HG03575 (cell line): ENCODE measurements at regions not wholly inside any gene's neighbourhood (a gene's known extent, or its start where the extent isn't known, plus 50 kb on each side); places are given as distances from the start of the nearest gene placed in this dataset.
"Not testable (repeated sequence)": the region's sequence is repeated elsewhere in the genome, so short reads cannot be mapped to it uniquely, and the experiment has no call there.

ENCODE experiments used
- ATAC-seq: cut with Tn5 transposase; IDR thresholded peaks from one replicate; pipeline ENCODE4 v1.9.1; 2021; ENCODE audit not compliant: unreplicated experiment, insufficient number of reproducible peaks, low FRiP score; ENCODE audit errors: extremely low read depth

DNA sequence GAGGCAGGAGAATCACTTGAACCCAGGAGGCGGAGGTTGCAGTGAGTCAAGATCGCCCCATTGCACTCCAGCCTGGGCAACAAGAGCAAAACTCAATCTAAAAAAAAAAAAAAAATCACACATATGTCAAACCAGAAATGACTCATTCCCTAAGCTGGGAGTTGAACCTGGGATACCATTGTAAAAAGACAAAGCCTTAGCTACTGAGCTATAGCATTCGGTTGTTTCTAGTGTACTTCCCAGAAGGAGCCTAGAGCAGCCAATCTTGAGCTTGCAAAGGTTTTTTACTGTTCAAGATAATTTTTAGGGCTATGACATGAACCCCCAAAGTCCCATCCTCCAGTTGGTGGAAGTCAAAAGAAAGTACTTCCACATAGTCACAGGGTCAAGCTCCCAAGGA is 87.9 kb downstream of the ZNF467 start:
- ATAC-seq, result no peak

DNA sequence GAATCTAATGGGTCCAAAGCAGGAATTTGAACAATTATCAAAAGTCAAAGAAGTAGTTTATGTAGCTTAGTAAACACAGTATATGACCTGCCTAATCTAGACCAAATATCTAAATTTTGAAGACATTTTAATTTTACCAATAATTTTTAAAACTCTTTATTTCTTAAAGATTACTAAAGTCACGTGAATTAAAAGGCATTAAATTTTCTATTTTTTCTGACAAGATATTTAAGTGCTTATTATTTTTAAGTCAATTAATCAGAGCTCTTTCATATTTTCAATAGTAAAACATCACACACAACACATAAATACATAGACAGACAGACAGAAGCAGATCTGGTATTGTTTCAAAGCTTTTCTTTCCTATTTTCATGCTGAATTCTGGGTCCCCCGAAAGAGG is 89.5 kb downstream of the ZNF467 start:
- ATAC-seq, result no peak

DNA sequence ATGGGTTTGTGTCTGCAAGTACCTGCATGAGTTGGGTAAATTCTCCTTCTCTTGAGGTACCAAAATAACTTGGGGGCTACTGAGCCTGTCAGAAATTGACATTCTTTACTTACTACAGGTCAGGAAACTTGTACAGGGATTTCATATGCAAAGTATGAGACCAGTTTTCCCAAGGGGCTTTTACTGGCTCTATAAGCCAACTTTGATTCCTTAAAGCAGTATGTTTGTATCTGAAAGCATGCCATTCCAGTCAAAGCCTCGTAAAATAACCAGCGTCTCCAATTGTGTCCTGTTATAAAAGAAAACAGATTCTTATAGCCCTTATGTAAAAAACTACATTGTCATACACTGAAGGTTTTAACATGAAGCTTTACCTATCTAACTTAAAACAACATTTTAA is 90.2 kb downstream of the ZNF467 start:
- no peak for ATAC-seq

DNA sequence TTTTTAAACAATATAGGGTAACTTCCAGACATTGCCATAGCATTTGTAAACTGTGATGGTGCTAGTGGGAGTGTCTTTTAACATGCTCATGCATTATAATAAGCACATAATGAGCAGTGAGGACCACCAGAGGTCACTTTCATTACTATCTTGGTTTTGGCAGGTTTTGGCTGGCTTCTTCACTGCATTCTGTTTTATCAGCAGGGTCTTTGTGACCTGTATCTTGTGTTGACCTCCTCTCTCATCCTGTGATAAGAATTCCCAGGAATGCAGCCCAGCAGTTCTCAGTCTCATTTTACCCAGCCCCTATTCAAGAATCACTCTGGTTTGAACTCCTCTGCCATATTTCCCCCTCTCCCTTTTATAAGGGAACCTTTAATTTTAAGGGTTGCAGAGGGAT is 91.3 kb downstream of the ZNF467 start:
- no peak for ATAC-seq

DNA sequence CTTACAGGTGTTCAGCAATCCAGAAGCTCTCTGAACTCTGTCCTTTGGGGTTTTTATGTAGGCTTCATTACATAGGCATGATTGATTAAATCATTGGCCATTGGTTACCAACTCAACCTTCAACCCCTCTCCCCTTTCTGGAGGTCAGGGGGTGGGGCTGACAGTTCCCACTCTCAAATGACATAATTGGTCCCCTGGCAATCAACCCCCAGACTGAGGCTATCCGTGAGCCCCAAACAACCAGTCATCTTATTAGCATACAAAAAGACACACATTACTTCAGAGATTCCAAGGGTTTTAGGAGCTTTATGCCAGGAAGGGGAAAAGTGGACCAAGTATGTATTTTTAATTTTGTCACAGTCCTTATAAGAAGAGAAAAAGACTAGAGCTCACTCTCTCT is 92.1 kb downstream of the ZNF467 start:
- ATAC-seq, result no peak

DNA sequence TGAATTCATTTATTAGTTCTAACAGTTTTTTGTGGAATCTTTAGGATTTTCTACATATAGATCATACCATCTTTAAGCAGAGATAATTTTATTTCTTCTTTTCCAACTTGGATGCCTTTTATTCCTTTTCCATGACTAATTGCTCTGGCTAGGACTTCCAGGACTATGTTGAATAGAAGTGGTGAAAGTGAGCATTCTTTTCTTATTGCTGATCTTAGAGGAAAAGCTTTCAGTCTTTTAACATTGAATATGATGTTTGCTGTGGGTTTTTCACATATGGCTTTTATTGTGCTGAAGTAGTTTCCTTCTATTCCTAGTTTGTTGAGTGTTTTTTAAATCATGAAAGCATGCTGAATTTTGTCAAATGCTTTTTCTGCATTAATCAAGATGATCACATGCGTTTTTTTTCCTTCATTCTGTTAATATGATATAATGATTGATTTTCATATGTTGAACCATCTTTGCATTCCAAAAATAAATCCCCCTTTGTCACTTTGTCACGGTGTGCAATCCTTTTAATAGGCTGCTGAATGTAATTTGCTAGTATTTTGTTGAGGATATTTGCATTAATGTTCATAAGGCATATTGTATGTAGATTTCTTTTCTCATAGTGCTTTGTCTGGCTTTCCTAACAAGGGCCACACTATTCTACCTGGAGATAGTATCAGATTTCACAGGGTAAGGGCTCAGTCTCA is 92.9 kb downstream of the ZNF467 start:
- ATAC-seq, result no peak

DNA sequence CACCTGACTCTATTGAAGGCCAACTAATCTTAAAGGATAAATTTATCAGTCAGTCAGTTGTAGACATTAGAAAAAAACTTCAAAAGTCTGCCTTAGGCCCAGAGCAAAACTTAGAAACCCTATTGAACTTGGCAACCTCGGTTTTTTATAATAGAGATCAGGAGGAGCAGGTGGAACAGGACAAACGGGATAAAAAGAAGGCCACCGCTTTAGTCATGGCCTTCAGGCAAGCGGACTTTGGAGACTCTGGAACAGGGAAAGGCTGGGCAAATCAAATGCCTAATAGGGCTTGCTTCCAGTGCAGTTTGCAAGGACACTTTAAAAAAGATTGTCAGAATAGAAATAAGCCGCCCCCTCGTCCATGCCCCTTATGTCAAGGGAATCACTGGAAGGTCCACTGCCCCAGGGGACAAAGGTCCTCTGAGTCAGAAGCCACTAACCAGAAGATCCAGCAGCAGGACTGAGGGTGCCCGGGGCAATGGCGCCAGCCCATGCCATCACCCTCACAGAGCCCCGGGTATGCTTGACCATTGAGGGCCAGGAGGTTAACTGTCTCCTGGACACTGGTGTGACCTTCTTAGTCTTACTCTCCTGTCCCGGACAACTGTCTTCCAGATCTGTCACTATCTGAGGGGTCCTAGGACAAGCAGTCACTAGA is 98.5 kb downstream of the ZNF467 start:
- ATAC-seq, result not testable (repeated sequence)

DNA sequence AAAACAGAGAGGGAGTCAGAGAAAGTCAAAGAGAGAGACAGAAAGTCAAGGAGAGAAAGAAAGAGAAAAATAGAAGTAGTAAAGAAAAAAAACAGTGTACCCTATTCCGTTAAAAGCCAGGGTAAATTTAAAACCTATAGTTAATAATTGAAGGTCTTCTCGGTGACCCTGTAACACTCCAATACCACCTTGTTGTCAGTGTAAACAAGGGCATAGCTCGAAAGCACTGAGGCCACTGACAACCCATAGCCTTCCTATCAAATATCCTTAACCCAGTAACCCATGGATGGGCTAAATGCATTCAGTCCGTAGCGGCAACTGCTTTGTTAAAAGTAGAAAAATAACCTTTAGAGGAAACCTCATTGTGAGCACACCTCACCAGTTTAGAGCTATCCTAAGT is 100.4 kb downstream of the ZNF467 start:
- no peak for ATAC-seq

DNA sequence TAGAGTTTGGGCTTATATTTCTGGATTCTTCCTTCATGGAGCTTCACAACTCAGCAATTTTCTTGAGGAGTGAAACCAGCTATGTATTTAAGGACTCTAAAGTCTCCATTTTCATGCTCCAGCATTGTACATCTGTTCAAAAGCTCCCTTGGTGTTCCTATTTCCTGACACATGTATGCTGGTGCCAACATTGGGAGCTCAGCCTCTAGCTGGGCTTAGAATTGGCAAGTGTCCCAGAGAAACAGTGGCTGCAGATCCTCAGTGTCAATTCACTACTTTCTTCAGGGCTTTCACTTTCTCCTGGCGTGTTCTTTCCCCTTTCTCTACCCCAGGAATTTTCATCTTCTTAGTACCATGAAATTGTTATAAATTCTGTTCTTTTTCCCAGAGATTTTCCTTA is 103.1 kb downstream of the ZNF467 start:
- ATAC-seq, result no peak

DNA sequence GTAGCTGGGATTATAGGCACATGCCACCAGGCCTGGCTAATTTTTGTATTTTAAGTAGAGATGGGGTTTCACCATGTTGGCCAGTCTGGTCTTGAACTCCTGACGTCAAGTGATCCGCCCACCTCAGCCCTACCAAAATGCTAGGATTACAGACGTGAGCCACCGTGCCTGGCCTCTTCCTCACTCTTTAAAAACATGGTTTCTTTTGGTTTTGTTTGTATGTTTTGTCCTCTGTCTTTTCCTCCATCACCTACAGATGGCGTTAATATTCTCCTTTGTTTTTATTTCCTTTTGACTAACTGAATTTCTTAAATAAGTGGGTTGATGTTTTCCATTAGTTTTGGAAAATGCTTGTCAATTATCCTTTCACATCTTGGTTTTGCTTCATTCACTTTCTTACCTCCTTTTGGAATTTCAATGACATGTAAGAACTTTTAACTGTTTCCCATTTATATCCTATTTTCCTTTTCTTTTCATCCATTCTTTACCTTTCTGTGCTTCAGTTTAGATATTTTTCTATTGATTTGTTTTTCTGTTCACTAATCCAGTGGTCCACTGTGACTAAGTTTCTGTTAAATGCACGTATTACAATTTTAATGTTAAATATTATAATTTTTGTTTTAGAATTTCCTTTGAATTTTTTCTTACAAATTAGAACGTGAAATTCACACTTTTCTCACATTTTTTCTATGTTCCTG is 104.1 kb downstream of the ZNF467 start:
- ATAC-seq, result no peak

DNA sequence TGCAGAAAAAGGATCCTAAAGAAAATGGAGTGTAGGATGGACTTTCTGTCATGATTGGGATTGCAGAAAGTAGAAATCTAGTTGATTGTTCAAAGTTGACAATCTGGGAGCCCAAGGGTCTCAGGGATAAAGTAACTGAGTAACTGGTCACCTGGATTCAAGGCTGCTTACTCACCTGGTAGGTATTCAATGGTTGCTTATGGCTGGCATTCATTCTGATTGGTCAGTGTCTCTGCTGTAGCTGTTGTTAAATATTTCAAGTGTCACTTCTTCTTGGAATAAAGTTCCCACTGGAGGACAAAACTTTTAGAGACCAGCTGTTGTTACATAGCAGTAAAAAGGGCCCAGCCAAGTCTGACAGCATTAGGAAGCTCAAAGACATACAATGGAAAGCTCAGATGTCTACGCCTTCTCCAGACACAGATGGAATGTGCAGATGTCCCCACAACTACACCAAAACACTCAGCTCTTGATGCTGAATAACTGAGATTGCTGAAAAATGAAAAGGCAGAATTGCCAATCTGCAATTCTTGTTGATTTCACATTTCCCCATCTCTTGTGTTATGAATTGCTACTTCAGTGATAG is 106.9 kb downstream of the ZNF467 start:
- ATAC-seq, result no peak

DNA sequence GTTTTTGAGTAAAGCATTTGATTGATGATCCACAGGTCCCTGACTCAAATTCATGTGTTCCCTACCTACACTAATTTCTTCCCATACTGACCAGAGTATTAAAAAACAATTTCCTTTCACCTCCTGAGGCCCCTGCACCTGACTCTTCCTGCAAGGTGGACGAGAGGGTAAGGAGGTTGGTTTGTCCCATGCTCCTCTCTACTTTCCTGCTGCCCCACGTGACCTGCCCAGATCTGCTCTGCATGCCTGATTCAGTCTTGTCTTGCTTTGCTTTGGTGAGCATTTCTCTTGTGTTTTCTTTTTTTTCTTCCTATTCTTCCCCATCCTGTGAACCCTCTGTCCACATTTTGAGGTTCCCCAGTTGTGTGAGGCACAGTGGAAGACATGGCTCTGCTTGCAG is 107.8 kb downstream of the ZNF467 start:
- ATAC-seq, result not testable (repeated sequence)

DNA sequence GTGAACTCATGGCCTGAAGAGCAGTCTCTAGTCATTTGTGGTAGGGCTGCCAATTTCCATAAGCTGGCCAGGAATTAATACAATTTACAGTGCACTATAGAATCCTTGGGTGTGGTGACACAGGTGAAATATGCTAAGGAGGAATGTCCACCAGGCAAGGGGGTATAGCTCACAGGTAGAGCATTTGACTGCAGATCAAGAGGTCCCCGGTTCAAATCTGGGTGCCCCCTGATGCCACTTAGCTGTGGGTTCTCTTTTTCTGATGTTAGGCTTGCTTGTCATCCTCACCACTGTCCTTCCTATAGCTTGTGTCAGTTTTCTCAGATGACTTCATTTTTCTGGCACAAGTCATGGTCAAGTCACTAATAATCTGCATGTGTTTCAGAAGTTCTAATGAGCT is 108.7 kb downstream of the ZNF467 start:
- ATAC-seq, result no peak

DNA sequence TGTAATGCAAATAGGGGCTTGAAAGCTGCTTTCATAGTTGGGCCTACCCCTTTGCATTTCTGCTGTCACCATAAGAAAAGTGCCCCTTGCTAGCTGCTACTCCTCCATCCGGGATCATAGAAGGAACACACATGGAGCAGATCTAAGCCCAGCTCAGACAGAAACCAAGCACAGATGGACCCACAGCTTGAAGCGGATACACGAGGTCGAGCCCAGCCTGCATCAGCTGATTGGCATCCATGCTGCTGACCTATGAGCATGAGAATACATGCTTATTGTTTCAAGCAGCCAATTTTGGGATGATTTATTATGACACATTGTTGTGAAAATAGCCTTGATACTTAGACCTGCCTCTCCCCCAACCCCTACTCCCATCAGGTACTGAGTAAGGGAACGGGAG is 109.2 kb downstream of the ZNF467 start:
- ATAC-seq, result no peak

DNA sequence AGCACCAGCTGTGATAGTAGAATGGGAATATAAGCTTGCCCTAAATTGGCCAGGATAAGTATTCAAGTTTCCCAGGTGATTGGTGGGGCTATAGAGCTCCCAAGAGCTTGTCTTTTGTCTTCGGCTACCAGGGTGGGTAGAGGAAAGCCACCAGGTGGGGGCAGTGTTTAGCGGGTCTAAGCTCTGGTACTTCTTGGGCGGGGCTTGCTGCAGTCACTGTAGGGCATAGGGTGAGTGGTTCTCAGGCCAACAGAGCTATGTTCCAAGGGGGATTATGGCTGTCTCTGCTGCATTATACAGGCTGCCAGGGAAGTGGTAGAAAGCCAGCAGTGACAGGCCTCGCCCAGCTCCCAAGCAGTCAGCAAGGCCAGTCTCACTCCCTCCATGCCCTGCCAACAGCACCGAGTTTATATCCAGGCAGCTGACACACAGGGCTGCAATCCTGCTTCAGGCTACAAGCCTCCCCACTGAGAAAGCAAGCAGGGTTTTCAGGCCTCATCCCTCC is 110.7 kb downstream of the ZNF467 start:
- ATAC-seq, result no peak

DNA sequence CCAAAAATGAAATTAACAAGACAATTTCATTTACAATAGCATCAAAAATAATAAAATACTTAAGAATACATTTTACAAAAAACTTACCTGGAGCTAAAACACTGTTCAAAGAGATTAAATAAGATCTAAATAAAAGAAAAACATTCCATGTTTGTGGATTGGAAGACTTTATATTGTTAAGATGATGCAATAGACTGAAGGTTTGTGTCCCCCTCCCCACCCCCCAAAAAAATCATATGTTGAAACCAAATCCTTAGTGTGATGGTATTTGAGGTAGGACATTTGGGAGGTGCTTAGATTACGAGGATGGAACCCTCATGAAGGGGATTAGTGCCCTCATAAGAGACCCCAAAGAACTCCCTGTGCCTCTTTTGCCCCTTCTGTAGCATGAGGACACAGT is 117.6 kb downstream of the ZNF467 start:
- ATAC-seq, result no peak

DNA sequence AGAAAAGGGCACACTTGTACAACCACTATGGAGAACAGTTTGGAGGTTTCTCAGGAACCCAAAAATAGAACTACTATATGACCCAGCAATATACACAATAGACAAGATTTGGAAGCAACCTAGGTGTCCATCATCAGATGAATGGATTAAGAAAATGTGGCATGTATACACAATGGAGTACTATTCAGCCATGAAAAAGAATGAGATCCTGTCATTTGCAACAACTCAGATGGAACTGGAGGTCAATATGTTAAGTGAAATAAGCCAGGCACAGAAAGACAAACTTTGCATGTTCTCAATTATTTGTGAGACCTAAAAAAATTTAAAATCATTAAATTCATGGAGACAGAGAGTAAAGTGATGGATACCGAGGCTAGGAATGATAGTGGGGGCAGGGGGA is 118.8 kb downstream of the ZNF467 start:
- no peak for ATAC-seq

DNA sequence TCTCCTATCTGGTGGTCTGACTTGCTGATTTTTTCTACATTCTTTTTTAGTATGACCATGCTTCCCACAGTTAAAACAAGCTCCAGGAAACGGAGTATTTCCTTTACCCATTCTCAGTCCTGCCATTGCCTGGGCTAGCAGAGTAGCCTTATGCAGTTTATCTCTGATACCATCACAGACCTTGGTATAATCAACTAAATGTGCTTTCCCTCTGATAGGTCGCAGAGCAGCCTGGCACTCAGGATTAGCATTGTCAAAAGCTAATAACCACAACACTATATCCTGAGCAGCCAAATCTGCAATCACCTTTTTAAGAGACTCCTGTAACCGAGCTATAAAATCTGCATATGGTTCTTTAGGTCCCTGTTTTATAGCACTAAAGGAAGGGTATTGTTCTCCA is 123.2 kb downstream of the ZNF467 start:
- ATAC-seq, result not testable (repeated sequence)

DNA sequence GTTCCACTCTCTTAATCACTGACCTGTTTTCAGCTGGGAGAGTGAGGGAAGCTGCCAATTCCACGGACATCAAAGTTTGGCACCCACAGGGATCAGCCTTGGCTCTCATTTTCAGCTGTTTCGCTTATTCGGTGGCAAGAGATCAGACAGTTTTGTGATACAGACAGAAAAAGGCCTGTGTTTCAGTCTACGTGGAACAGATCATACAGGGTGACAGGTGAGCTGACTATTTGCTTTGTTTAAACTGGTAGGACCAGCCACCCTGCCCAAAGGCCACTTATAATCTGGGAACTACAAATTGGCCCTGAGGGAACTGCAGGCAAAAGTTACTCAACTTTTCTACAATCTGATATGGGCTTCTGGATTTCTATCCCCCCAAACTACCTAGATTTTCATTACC is 128.6 kb downstream of the ZNF467 start:
- ATAC-seq, result no peak

DNA sequence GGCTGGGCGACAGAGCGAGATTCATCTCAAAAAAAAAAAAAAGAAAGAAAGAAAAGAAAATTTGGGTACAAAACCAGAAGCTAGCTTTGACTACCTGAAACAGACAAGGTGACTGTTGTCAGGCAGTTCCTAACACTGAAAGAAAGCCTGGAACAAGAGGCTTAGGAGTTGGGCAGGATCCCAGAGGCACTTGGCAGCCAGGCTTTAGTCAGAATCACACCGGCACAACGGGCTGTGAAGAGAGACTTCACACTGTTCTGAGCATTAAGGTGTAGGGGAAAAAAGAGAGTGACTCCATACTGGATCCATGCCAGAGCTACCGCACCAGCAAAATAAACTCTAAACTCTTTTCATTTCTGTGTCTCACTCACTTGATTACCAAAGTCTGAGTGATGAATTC is 130.8 kb downstream of the ZNF467 start:
- ATAC-seq, result no peak
